ENCODE measurements at regions not wholly inside any gene's neighbourhood (a gene's known extent, or its start where the extent isn't known, plus 50 kb on each side); places are given as distances from the start of the nearest gene placed in this dataset.

DNA sequence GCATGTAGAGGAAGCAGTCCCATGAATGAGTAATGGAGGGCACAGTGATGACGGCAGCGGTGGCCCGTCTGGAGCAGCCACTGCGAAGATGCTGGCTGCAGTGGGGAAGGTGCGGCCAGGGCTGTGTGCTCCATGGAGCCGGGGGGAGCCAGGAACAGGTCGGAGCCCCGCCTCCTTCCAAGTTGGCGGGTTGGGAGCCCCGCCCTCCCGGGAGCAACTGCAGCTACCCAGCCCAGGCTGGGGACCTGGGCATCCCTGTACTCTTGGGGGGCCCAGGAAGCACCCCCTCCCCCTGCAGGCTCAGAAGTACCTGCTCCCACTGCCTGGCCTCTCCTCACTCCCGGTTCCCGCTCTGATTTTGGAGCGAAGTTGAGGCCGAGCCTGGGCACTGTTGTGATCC is 175.1 kb upstream of the ADCY1 start:
- Histone ChIP-seq H2AFZ (replicated peaks; ENCODE audit: low read length, poor library complexity) (no peak overlapping the region), H4K8ac (ENCODE audit: low read depth in 2 of 2, low read length in 2 of 2) (no peak overlapping the region), H3K18ac (ENCODE audit: low read depth, low read length) (no peak overlapping the region), H2BK20ac (ENCODE audit: low read depth, low read length) (no peak overlapping the region), H3K4ac (ENCODE audit: low read depth, low read length) (no peak overlapping the region), H4K20me1 (ENCODE audit: insufficient read depth, low read length) (no peaks in the 10 kb centered on the region), H2BK5ac (ENCODE audit: low read depth, low read length, poor library complexity, severe bottlenecking) (no peak overlapping the region), H3K4me1 (ENCODE audit: control insufficient read depth, insufficient read depth, low read length) (no peaks in the 10 kb centered on the region), H3K4me2 (ENCODE audit: low read depth, low read length) (no peak overlapping the region), H3K4me3 (ENCODE audit: insufficient read depth, low read depth, low read length) (no peak overlapping the region), H3K36me3 (ENCODE audit: control insufficient read depth, insufficient read depth, low read length) (no peaks in the 10 kb centered on the region), H3K23ac (ENCODE audit: low read depth, low read length) (no peak overlapping the region), H3K79me1 (ENCODE audit: low read depth in 1 of 2, low read length in 2 of 2) (no peaks in the 10 kb centered on the region), H3K9me1 (ENCODE audit: insufficient read depth, low read length) (no peaks in the 10 kb centered on the region), H2BK120ac (ENCODE audit: low read depth, low read length) (no peak overlapping the region), H3K56ac (ENCODE audit: extremely low read depth, insufficient read depth, low read length) (no peak overlapping the region), H3K9me3 (ENCODE audit: control insufficient read depth, insufficient read depth, low read length) (no peaks in the 10 kb centered on the region; the same call in 1 of the 2 replicates), H3K27ac (ENCODE audit: insufficient read depth, low read length) (no peak overlapping the region), H2BK15ac (ENCODE audit: low read depth, low read length) (no peak overlapping the region), H4K5ac (ENCODE audit: low read depth, low read length) (no peak overlapping the region), H2AK9ac (replicated peaks; ENCODE audit: low read depth, low read length, poor library complexity) (no peak overlapping the region), H4K91ac (ENCODE audit: insufficient read depth, low read depth, low read length) (no peak overlapping the region), H3K27me3 (ENCODE audit: control insufficient read depth, insufficient read depth, low read length) (no peaks in the 10 kb centered on the region), H3K14ac (replicated peaks; ENCODE audit: low read depth, low read length) (no peak overlapping the region), H2AK5ac (ENCODE audit: low read depth, low read length) (no peak overlapping the region), H3K9ac (ENCODE audit: low read depth, low read length) (no peak overlapping the region)
- intact Hi-C loops (cut with micrococcal nuclease), result no loop called here
- dilution Hi-C loops (cut with HindIII; ENCODE audit: low sequenced_read_pairs, unreplicated experiment), result no loop called here
- 75% methylated on average over 4 of the region's 15 CpGs; no CpG with 5 or more reads in 1 of the 2 experiments for WGBS, 2 experiments (ENCODE audit: extremely low coverage in 2 of 2, insufficient read length in 1 of 2)
- ATAC-seq (ENCODE audit: low read depth), result no peak
- POLR2A ChIA-PET (ENCODE audit: unreplicated experiment), result no interaction called here
- no peak for DNase-seq
- TF ChIP-seq, protein P1, sequence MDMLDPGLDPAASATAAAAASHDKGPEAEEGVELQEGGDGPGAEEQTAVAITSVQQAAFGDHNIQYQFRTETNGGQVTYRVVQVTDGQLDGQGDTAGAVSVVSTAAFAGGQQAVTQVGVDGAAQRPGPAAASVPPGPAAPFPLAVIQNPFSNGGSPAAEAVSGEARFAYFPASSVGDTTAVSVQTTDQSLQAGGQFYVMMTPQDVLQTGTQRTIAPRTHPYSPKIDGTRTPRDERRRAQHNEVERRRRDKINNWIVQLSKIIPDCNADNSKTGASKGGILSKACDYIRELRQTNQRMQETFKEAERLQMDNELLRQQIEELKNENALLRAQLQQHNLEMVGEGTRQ (IDR thresholded peaks at IDR 0.05; ENCODE audit: low read depth, low read length), result no peak
- TF ChIP-seq RFX5 (IDR thresholded peaks at IDR 0.05; ENCODE audit: low read depth, low read length), result no peak
- in situ Hi-C loops (cut with MboI; ENCODE audit: low sequenced_read_pairs), result no loop called here
- CTCF ChIA-PET, result no interaction called here
- BruUV-seq (replicated peaks), result no TSS peak
